Peyer's patch (tissue), 4 donors: ENCODE measurements at regions not wholly inside any gene's neighbourhood (a gene's known extent, or its start where the extent isn't known, plus 50 kb on each side); places are given as distances from the start of the nearest gene placed in this dataset.

ENCODE experiments used
- DNase-seq, 3 donors: peaks; one replicate each; pipeline ENCODE4 v3.0.0-alpha.2; 2017 to 2019
- H3K27ac ChIP-seq, 4 donors: fragments of 200-600 bp; sonication (generic); one replicate each; pipeline ENCODE4 v1.5.1; 2016 to 2019
- H3K27me3 ChIP-seq, 2 donors: fragments of 200-600 bp; sonication (generic); one replicate each; pipeline ENCODE4 v1.5.1; 2019
- H3K36me3 ChIP-seq, 3 donors: fragments of 200-600 bp; sonication (generic); one replicate each; pipeline ENCODE4 v1.5.1; 2016 to 2019
- H3K4me1 ChIP-seq, 4 donors: fragments of 200-600 bp; sonication (generic); one replicate each; pipeline ENCODE4 v1.5.1; 2016 to 2019
- H3K4me3 ChIP-seq, 4 donors: fragments of 200-600 bp; sonication (generic); 1 replicate in 3 of 4; 2 replicates in 1 of 4; pipeline ENCODE4 v1.5.1; 2016 to 2019; ENCODE audit warnings: mild to moderate bottlenecking in 1 of 4
- H3K9me3 ChIP-seq, 4 donors: fragments of 200-600 bp; sonication (generic); one replicate each; pipeline ENCODE4 v1.5.1; 2016 to 2019; ENCODE audit warnings: mild to moderate bottlenecking in 1 of 4
- CTCF ChIP-seq, 6 experiments: fragments of 450-650 bp in 4 of 6; fragments of 200-600 bp in 2 of 6; sonication (generic) in 1 of 6; IDR thresholded peaks; one replicate each; pipeline ENCODE4 v1.5.1; 2017 to 2019; ENCODE audit warnings: antibody characterized with exemption in 6 of 6, mild to moderate bottlenecking in 3 of 6, moderate library complexity in 1 of 6
- POLR2A ChIP-seq, 2 donors: fragments of 450-650 bp; IDR thresholded peaks; one replicate each; pipeline ENCODE4 v1.5.1; 2017; ENCODE audit warnings: antibody characterized with exemption in 2 of 2, mild to moderate bottlenecking in 2 of 2, moderate library complexity in 2 of 2

GRCh38 chr10:6365384-6365783 lies 162.7 kb downstream of the PFKFB3 start:
- Histone ChIP-seq H3K9me3 (peaks cover 0 to 6% (median 0%) of the 10 kb centered on the region in 4 donors), H3K27me3 (no peaks in the 10 kb centered on the region), H3K4me1 (no peaks in the 10 kb centered on the region), H3K36me3 (no peaks in the 10 kb centered on the region), H3K27ac (no peak overlapping the region), H3K4me3 (no peak overlapping the region)
- TF ChIP-seq POLR2A (IDR thresholded peaks at IDR 0.05) = no peak
- no peak for TF ChIP-seq CTCF (IDR thresholded peaks at IDR 0.05)
- DNase-seq = no peak
